T-cell (primary cell): ENCODE measurements at regions not wholly inside any gene's neighbourhood (a gene's known extent, or its start where the extent isn't known, plus 50 kb on each side); places are given as distances from the start of the nearest gene placed in this dataset.

Source experiments
- ATAC-seq, 4 experiments: fragments of 200-7000 bp in 3 of 4; fragments of 150-1000 bp in 1 of 4; cut with Tn5 transposase; replicated peaks in 1 of 4; 1 replicate in 3 of 4; 2 replicates in 1 of 4; pipeline ENCODE4 v1.10.0; 2021; ENCODE audit warnings: moderate library complexity in 3 of 4, mild to moderate bottlenecking in 2 of 4, moderate number of reproducible peaks in 1 of 4
- CTCF ChIA-PET, 2 donors: fragments of 300-600 bp; sonication (Branson Sonifier 250); formaldehyde crosslinking; loops; one replicate each; lab custom pipeline; 2022; ENCODE audit warnings: antibody characterized with exemption in 2 of 2; lab: Charles Lee
- POLR2A ChIA-PET, 2 donors: fragments of 300-600 bp; sonication (Branson Sonifier 250); formaldehyde crosslinking; loops; one replicate each; lab custom pipeline; 2022; ENCODE audit warnings: antibody characterized with exemption in 2 of 2; lab: Charles Lee
- DNase-seq, 35 experiments: peaks; one replicate each; pipeline versions ENCODE4 v3.0.0 to v3.0.0-alpha.2; 2013 to 2023
- H3K27ac ChIP-seq: one replicate; pipeline ENCODE4 v1.5.1; 2013; ENCODE audit warnings: low read length
- H3K27me3 ChIP-seq, 2 experiments: replicated peaks in 1 of 2; 1 replicate in 1 of 2; 2 replicates in 1 of 2; pipeline versions ENCODE4 v1.6.1 to v1.7.0; 2013; ENCODE audit warnings: low read length in 1 of 2, mixed read lengths in 1 of 2; ENCODE audit not compliant: control insufficient read depth in 2 of 2, insufficient read depth in 2 of 2; ENCODE audit errors: extremely low read depth in 1 of 2
- H3K36me3 ChIP-seq, 2 donors: 1 replicate in 1 of 2; 2 replicates in 1 of 2; pipeline versions ENCODE4 v1.6.1 to v1.7.0; 2013; ENCODE audit warnings: low read length in 1 of 2; ENCODE audit not compliant: control insufficient read depth in 2 of 2, insufficient read depth in 1 of 2; ENCODE audit errors: extremely low read depth in 1 of 2
- H3K4me1 ChIP-seq, 2 experiments: 1 replicate in 1 of 2; 2 replicates in 1 of 2; pipeline versions ENCODE4 v1.6.1 to v1.7.0; 2013; ENCODE audit warnings: low read length in 2 of 2, mixed read lengths in 1 of 2; ENCODE audit not compliant: insufficient read depth in 2 of 2, control insufficient read depth in 1 of 2; ENCODE audit errors: extremely low read depth in 1 of 2
- H3K4me3 ChIP-seq, 2 donors: 1 replicate in 1 of 2; 2 replicates in 1 of 2; pipeline versions ENCODE4 v1.5.1 to v1.7.0; 2013; ENCODE audit warnings: mild to moderate bottlenecking in 2 of 2, low read length in 1 of 2, moderate library complexity in 1 of 2; ENCODE audit not compliant: control insufficient read depth in 1 of 2; ENCODE audit errors: extremely low read depth in 1 of 2
- H3K9me3 ChIP-seq: 2 replicates; pipeline ENCODE4 v1.7.0; 2013
- H3K27ac Mint-ChIP-seq, 2 donors: one replicate each; pipeline ENCODE4 v1.8.0; 2020 to 2021; ENCODE audit warnings: mild to moderate bottlenecking in 2 of 2, mixed read lengths in 2 of 2
- H3K27me3 Mint-ChIP-seq, 2 donors: one replicate each; pipeline ENCODE4 v1.8.0; 2021 to 2022; ENCODE audit warnings: mixed read lengths in 2 of 2
- H3K36me3 Mint-ChIP-seq: one replicate; pipeline ENCODE4 v1.8.0; 2021; ENCODE audit warnings: mixed read lengths
- H3K4me1 Mint-ChIP-seq, 3 donors: one replicate each; pipeline ENCODE4 v1.8.0; 2020 to 2022; ENCODE audit warnings: mixed read lengths in 3 of 3, mild to moderate bottlenecking in 1 of 3
- H3K4me3 Mint-ChIP-seq, 3 donors: one replicate each; pipeline ENCODE4 v1.8.0; 2020 to 2022; ENCODE audit warnings: mild to moderate bottlenecking in 3 of 3, mixed read lengths in 3 of 3, moderate library complexity in 3 of 3
- H3K9me3 Mint-ChIP-seq, 3 donors: one replicate each; pipeline ENCODE4 v1.8.0; 2020 to 2022; ENCODE audit warnings: mixed read lengths in 3 of 3
- WGBS: methylation state at CpG from one replicate; pipeline ENCODE4 v1.1.5; 2013; ENCODE audit warnings: missing lambda C conversion rate; ENCODE audit not compliant: insufficient coverage; 5-methylcytosine and 5-hydroxymethylcytosine counted together

DNA sequence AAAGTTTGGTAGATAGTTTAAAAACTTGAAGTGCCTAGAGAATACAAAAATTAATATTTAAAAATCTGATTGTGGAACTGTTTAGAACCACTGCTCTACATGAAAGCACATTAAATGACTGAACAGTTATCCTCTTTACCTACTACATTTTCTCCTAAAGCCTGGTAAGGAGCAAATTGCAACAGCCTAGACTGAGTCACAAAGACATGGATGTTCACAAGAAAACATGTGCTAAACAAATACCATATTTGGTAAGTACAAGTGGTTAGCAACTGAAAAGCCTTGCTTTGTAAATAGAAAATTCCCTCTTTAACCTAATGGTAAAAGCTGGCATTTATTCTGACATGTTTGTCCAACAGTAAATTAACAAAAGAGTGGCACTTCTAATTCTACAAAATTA, 203.1 kb downstream of the FBXO8 start:
- CTCF ChIA-PET, result interaction anchor here in 1 of 2 donors (0.6 kb wide), 1 partner anchor 43 kb away, joined by 5 read pairs; no protein-coding TSS in a partner anchor
- H3K27ac ChIP-seq, result no peak overlapping the region
- H3K4me1 ChIP-seq, result no peaks in the 10 kb centered on the region
- ATAC-seq (no peak), DNase-seq (no peak)
- H3K36me3 ChIP-seq, result no peaks in the 10 kb centered on the region
- no peaks in the 10 kb centered on the region for H3K27me3 ChIP-seq
- no peaks in the 10 kb centered on the region for H3K9me3 ChIP-seq
- POLR2A ChIA-PET, result no interaction called here
- Mint-ChIP-seq H3K27ac (no peak overlapping the region), H3K36me3 (no peaks in the 10 kb centered on the region), H3K9me3 (no peaks in the 10 kb centered on the region), H3K4me3 (no peak overlapping the region), H3K27me3 (peaks cover 2 to 7% of the 10 kb centered on the region in 2 donors), H3K4me1 (no peaks in the 10 kb centered on the region)
- H3K4me3 ChIP-seq, result no peak overlapping the region

DNA sequence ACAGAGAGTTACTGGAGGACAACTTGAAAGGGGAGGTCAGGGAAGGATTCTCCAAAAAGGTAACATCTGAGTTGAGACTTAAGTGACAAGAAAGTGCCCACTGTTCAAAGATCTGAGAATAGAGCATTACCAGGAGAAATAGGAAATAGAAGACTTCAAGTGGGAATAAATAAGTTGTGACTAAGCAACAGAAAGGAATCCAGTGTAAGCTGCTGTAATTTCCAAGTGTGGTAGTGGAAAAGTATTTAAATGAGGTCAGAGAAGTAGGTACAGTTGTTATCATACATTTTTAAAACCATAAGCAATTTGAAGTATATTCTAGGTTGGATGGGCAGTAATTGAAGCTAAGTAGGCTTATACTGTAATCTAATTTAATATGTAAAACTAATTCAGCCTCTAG, 211.9 kb downstream of the FBXO8 start:
- Mint-ChIP-seq H3K4me1 (no peaks in the 10 kb centered on the region), H3K27me3 (peaks cover 0 to 5% of the 10 kb centered on the region in 2 donors), H3K9me3 (no peaks in the 10 kb centered on the region), H3K27ac (no peak overlapping the region), H3K36me3 (no peaks in the 10 kb centered on the region), H3K4me3 (no peak overlapping the region)
- ChIA-PET CTCF (no interaction called here), POLR2A (no interaction called here)
- Histone ChIP-seq H3K36me3 (no peaks in the 10 kb centered on the region), H3K9me3 (no peaks in the 10 kb centered on the region), H3K27ac (no peak overlapping the region), H3K4me1 (no peaks in the 10 kb centered on the region), H3K4me3 (no peak overlapping the region), H3K27me3 (no peaks in the 10 kb centered on the region)
- no peak for ATAC-seq
- DNase-seq, result no peak

DNA sequence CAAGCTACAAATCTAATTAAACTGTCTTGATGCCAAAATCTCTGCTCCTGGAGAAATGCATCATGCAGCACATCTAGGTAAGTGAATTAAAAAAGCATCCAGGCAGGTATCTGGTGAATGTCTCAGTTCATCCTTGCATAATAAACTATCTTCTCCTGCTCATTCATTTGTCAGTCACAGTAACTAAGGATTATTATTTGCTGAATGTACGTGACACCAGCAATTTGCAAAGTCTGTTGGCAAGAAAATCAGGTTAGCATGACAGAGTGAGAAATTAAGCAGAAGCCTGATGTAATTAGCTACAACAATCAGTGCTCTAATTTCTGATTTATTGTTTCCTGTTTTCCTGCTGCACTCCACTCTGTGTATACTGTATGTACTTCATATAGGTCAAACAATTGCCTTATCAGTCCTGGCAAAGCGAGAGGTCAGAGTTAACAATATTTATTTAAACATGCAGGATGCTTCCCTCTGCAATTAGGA, 213.6 kb downstream of the FBXO8 start:
- H3K4me1 Mint-ChIP-seq, result no peaks in the 10 kb centered on the region
- H3K4me1 ChIP-seq, result no peaks in the 10 kb centered on the region
- H3K9me3 Mint-ChIP-seq, result no peaks in the 10 kb centered on the region
- H3K9me3 ChIP-seq, result no peaks in the 10 kb centered on the region
- ATAC-seq (no peak), DNase-seq (no peak)
- H3K36me3 Mint-ChIP-seq, result no peaks in the 10 kb centered on the region
- H3K27ac Mint-ChIP-seq, result no peak overlapping the region
- no peak overlapping the region for H3K4me3 ChIP-seq
- POLR2A ChIA-PET, result no interaction called here
- H3K4me3 Mint-ChIP-seq, result no peak overlapping the region
- no CpG with 5 or more reads among the region's 2 CpGs for WGBS
- H3K27ac ChIP-seq, result no peak overlapping the region
- CTCF ChIA-PET, result no interaction called here
- H3K27me3 ChIP-seq, result no peaks in the 10 kb centered on the region
- H3K36me3 ChIP-seq, result no peaks in the 10 kb centered on the region
- H3K27me3 Mint-ChIP-seq, result peaks cover 0 to 9% of the 10 kb centered on the region in 2 donors

DNA sequence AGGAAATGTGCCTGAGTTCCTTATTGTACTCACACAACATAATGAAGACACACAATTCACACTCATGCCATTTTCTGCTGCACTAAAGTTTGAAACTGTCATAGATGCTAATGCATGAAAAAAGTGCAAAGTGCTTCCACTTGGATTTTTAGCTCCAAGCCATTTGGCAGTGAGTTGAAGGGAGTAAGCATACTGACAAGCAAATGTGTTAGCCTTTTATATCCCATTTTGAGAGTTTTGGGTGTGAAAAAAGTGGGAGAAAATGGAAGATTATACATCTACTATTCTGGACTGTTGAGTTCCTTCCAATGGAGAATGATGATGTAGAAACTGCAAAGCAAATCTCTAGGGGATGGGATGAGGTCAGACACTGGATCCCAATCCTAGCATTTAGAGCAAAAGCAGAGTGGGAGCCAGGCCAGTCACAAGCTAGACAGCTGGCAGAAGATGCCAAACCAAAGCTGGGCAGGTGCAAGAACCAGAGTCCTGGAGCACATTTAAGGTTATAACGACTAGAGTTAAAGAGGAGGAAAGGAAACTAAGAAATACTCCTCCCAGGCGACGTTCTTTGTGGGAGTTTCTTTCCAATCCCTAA, 216.8 kb downstream of the FBXO8 start:
- Histone ChIP-seq H3K9me3 (no peaks in the 10 kb centered on the region), H3K4me1 (no peaks in the 10 kb centered on the region), H3K27me3 (no peaks in the 10 kb centered on the region), H3K4me3 (no peak overlapping the region), H3K27ac (no peak overlapping the region), H3K36me3 (no peaks in the 10 kb centered on the region)
- Mint-ChIP-seq H3K36me3 (no peaks in the 10 kb centered on the region), H3K4me3 (no peak overlapping the region), H3K4me1 (no peaks in the 10 kb centered on the region), H3K9me3 (no peaks in the 10 kb centered on the region), H3K27me3 (peaks cover 0 to 12% of the 10 kb centered on the region in 2 donors), H3K27ac (no peak overlapping the region)
- ChIA-PET POLR2A (no interaction called here), CTCF (no interaction called here)
- DNase-seq, result no peak
- WGBS, result no CpG with 5 or more reads among the region's 3 CpGs
- ATAC-seq, result no peak

DNA sequence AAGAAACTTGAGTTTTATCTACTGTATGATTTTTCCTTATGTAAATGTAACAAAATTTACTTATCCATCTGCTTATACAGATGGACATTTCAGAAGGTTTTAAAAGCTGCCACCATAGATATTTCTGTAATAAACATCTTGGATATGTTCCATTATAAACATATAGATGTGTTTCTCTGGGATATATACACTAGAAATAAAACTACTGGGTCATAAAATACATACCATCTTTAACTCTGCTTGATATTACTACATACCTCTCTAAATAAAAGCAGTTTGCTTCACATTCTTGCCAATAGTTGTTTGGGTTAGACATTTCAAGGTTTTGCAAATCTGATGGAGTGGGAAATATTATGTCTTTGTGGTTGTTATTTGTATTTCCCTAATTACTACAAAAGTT, 220.6 kb downstream of the FBXO8 start:
- Mint-ChIP-seq H3K4me3 (no peak overlapping the region), H3K9me3 (peaks cover 0 to 5% (median 4%) of the 10 kb centered on the region in 3 donors), H3K36me3 (no peaks in the 10 kb centered on the region), H3K27ac (no peak overlapping the region), H3K4me1 (no peaks in the 10 kb centered on the region), H3K27me3 (peaks cover 0 to 7% of the 10 kb centered on the region in 2 donors)
- ChIA-PET CTCF (no interaction called here), POLR2A (no interaction called here)
- no peaks in the 10 kb centered on the region for H3K9me3 ChIP-seq
- H3K4me3 ChIP-seq, result no peak overlapping the region
- ATAC-seq (no peak), DNase-seq (no peak)
- no peak overlapping the region for H3K27ac ChIP-seq
- H3K36me3 ChIP-seq, result no peaks in the 10 kb centered on the region
- no peaks in the 10 kb centered on the region for H3K27me3 ChIP-seq
- no peaks in the 10 kb centered on the region for H3K4me1 ChIP-seq

DNA sequence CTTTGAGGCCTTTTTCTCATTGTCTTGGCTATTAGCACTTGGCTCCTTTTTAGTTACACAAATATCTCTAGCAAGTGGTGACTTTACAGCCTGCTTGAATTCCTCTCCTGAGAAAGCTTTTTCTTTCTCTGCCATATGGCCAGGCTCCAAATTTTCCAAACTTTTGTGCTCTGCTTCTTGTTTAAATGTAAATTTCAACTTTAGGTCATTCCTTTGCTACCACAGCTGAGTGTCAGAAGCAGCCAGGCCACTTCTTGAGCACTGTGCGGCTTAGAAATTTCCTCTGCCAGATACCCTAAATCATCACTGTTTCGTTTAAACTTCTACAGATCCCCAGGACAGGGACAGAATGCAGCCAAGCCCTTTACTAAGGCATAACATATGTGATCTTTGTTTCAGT, 222.4 kb downstream of the FBXO8 start:
- ChIA-PET CTCF (no interaction called here), POLR2A (no interaction called here)
- WGBS, result 25% methylated on average over 1 of the region's 2 CpGs
- Histone ChIP-seq H3K27me3 (no peaks in the 10 kb centered on the region), H3K4me1 (no peaks in the 10 kb centered on the region), H3K36me3 (no peaks in the 10 kb centered on the region), H3K9me3 (no peaks in the 10 kb centered on the region), H3K27ac (no peak overlapping the region), H3K4me3 (no peak overlapping the region)
- peaks cover 0 to 7% of the 10 kb centered on the region in 2 donors for H3K27me3 Mint-ChIP-seq
- H3K27ac Mint-ChIP-seq, result no peak overlapping the region
- no peaks in the 10 kb centered on the region for H3K36me3 Mint-ChIP-seq
- H3K4me3 Mint-ChIP-seq, result no peak overlapping the region
- ATAC-seq (no peak), DNase-seq (no peak)
- H3K9me3 Mint-ChIP-seq, result peaks cover 0 to 5% (median 4%) of the 10 kb centered on the region in 3 donors
- H3K4me1 Mint-ChIP-seq, result no peaks in the 10 kb centered on the region

DNA sequence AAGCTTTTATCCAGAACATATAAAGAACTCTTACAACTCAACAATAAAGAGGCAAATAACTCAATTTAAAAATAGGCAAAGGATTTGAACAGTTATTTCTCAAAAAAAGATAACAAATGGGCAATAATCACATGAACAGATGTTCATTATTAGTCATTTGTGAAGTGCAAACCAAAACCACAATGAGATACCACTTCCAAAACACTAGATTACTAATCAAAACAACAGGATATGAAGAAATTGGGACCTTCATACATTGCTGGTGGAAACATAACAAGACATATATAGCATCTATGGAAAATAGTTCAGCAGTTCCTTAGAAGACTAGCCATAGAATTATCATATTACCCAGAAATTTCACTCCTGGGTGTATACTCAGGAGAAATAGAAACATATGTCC, 224.6 kb downstream of the FBXO8 start:
- ATAC-seq (no peak), DNase-seq (no peak)
- H3K27ac Mint-ChIP-seq, result no peak overlapping the region
- Histone ChIP-seq H3K9me3 (no peaks in the 10 kb centered on the region), H3K4me1 (no peaks in the 10 kb centered on the region), H3K27ac (no peak overlapping the region), H3K4me3 (no peak overlapping the region), H3K27me3 (no peaks in the 10 kb centered on the region), H3K36me3 (no peaks in the 10 kb centered on the region)
- H3K4me1 Mint-ChIP-seq, result no peaks in the 10 kb centered on the region
- H3K27me3 Mint-ChIP-seq, result no peaks in the 10 kb centered on the region
- CTCF ChIA-PET, result no interaction called here
- no peak overlapping the region for H3K4me3 Mint-ChIP-seq
- POLR2A ChIA-PET, result no interaction called here
- H3K36me3 Mint-ChIP-seq, result no peaks in the 10 kb centered on the region
- H3K9me3 Mint-ChIP-seq, result peaks cover 0 to 5% (median 4%) of the 10 kb centered on the region in 3 donors
